ENCODE measurements at regions not wholly inside any gene's neighbourhood (a gene's known extent, or its start where the extent isn't known, plus 50 kb on each side); places are given as distances from the start of the nearest gene placed in this dataset.
"Not testable (repeated sequence)": the region's sequence is repeated elsewhere in the genome, so short reads cannot be mapped to it uniquely, and the experiment has no call there.

DNA sequence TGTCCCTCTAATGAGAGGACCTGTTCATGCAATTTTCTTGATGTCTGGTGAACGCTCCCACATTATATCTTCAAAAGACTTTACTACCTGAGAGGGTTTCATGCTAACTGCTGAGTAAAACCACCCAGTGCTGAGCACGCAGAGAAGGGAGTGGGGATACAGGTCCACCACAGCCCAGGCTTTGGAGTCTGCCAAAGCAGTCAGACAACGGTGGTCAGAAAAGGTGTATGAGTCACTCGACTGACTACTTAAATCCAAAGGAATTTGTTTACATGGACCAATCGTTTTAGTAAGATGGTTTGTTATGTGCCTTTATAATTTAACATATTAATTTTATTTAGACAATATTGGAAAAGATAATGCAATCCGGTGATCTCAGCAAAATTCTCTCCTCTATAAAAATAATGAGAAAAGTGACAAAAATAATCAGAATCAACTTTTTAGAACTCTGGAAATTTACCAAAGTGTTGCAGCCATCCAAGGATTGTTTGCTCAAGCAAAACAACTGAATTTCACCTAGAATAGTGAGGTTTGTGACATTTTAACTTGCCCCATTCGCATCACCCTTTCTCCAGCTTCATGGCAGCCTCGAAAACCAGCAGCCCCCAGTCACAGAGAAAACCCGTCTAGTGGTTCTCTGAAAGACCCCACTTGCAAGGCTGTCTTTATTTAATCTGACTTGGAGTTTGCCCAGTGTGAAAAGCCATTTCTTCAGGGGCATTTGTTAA is 52.1 kb upstream of the PLGLB2 start:
- FAIRE-seq, result not testable (repeated sequence)
